Nephron (organoid): ENCODE measurements at regions not wholly inside any gene's neighbourhood (a gene's known extent, or its start where the extent isn't known, plus 50 kb on each side); places are given as distances from the start of the nearest gene placed in this dataset.
A peak's percentile ranks its signal among the peaks of the same experiment; 100 is the strongest.
"Not testable (repeated sequence)": the region's sequence is repeated elsewhere in the genome, so short reads cannot be mapped to it uniquely, and the experiment has no call there.

Experiments used
- H3K27ac Mint-ChIP-seq, 3 experiments: 2 replicates each; pipeline ENCODE4 v1.8.0; 2020; ENCODE audit warnings: mixed read lengths in 3 of 3, mild to moderate bottlenecking in 2 of 3, moderate library complexity in 1 of 3
- H3K27me3 Mint-ChIP-seq: 2 replicates; pipeline ENCODE4 v1.8.0; 2021; ENCODE audit warnings: low read depth, mild to moderate bottlenecking, moderate library complexity, mixed read lengths
- H3K36me3 Mint-ChIP-seq: 2 replicates; pipeline ENCODE4 v1.8.0; 2020; ENCODE audit warnings: low read depth, mixed read lengths
- H3K4me1 Mint-ChIP-seq: 2 replicates; pipeline ENCODE4 v1.8.0; 2020; ENCODE audit warnings: mixed read lengths
- H3K4me3 Mint-ChIP-seq, 3 experiments: 2 replicates each; pipeline ENCODE4 v1.8.0; 2020; ENCODE audit warnings: mild to moderate bottlenecking in 3 of 3, mixed read lengths in 3 of 3, moderate library complexity in 2 of 3
- H3K9me3 Mint-ChIP-seq: 2 replicates; pipeline ENCODE4 v1.8.0; 2020; ENCODE audit warnings: mixed read lengths
- CTCF ChIP-seq, 3 experiments: fragments of 200-600 bp; sonication (generic); IDR thresholded peaks; one replicate each; pipeline ENCODE4 v1.5.0; 2021; ENCODE audit warnings: antibody characterized with exemption in 3 of 3; ENCODE audit not compliant: unreplicated experiment in 3 of 3

- no peak for TF ChIP-seq CTCF (IDR thresholded peaks at IDR 0.05; ENCODE audit: unreplicated experiment in 3 of 3)
- H3K9me3 Mint-ChIP-seq: peaks cover 4% of the 10 kb centered on the region
- no peaks in the 10 kb centered on the region for H3K36me3 Mint-ChIP-seq
- H3K4me3 Mint-ChIP-seq: no peak overlapping the region
- H3K27ac Mint-ChIP-seq: no peak overlapping the region
- H3K27me3 Mint-ChIP-seq: no peaks in the 10 kb centered on the region
- no peaks in the 10 kb centered on the region for H3K4me1 Mint-ChIP-seq
These were observed 868.1 kb downstream of the XPNPEP1 start for GRCh38 chr10:109055243-109055642.

- Mint-ChIP-seq H3K4me3 (no peak overlapping the region), H3K27me3 (peaks cover 4% of the 10 kb centered on the region), H3K27ac (no peak overlapping the region), H3K4me1 (no peaks in the 10 kb centered on the region), H3K9me3 (peaks cover 11% of the 10 kb centered on the region), H3K36me3 (no peaks in the 10 kb centered on the region)
- no peak for TF ChIP-seq CTCF (IDR thresholded peaks at IDR 0.05; ENCODE audit: unreplicated experiment in 3 of 3)
These were observed 875.5 kb downstream of the XPNPEP1 start for GRCh38 chr10:109047856-109048255.

- not testable (repeated sequence) for H3K4me1 Mint-ChIP-seq, H3K36me3 Mint-ChIP-seq, H3K4me3 Mint-ChIP-seq, H3K27me3 Mint-ChIP-seq, H3K27ac Mint-ChIP-seq
- H3K9me3 Mint-ChIP-seq: peaks cover 13% of the 10 kb centered on the region
These were observed 876.9 kb downstream of the XPNPEP1 start for GRCh38 chr10:109046427-109046826.

GRCh38 chr10:109040622-109041021 is 882.7 kb downstream of the XPNPEP1 start:
- peaks cover 8% of the 10 kb centered on the region for H3K9me3 Mint-ChIP-seq
- no peaks in the 10 kb centered on the region for H3K27me3 Mint-ChIP-seq
- TF ChIP-seq CTCF (IDR thresholded peaks at IDR 0.05; ENCODE audit: unreplicated experiment in 3 of 3): no peak
- H3K36me3 Mint-ChIP-seq: no peaks in the 10 kb centered on the region
- no peak overlapping the region for H3K4me3 Mint-ChIP-seq
- H3K4me1 Mint-ChIP-seq: no peaks in the 10 kb centered on the region
- H3K27ac Mint-ChIP-seq: no peak overlapping the region

- Mint-ChIP-seq H3K4me1 (no peaks in the 10 kb centered on the region), H3K4me3 (no peak overlapping the region), H3K36me3 (no peaks in the 10 kb centered on the region), H3K9me3 (peaks cover 8% of the 10 kb centered on the region), H3K27me3 (peaks cover 3% of the 10 kb centered on the region), H3K27ac (no peak overlapping the region)
- TF ChIP-seq CTCF (IDR thresholded peaks at IDR 0.05; ENCODE audit: unreplicated experiment in 3 of 3): no peak
These were observed 885.3 kb downstream of the XPNPEP1 start for GRCh38 chr10:109037978-109038377.

- H3K4me1 Mint-ChIP-seq: no peaks in the 10 kb centered on the region
- H3K27ac Mint-ChIP-seq: peak overlapping the region in 1 of 3 experiments; percentile 79
- TF ChIP-seq CTCF (IDR thresholded peaks at IDR 0.05; ENCODE audit: unreplicated experiment in 3 of 3): no peak
- no peaks in the 10 kb centered on the region for H3K36me3 Mint-ChIP-seq
- H3K27me3 Mint-ChIP-seq: peaks cover 3% of the 10 kb centered on the region
- no peak overlapping the region for H3K4me3 Mint-ChIP-seq
- H3K9me3 Mint-ChIP-seq: no peaks in the 10 kb centered on the region
These were observed 892.6 kb downstream of the XPNPEP1 start for GRCh38 chr10:109030581-109031210.
